CD14-positive monocyte (primary cell): ENCODE measurements at regions not wholly inside any gene's neighbourhood (a gene's known extent, or its start where the extent isn't known, plus 50 kb on each side); places are given as distances from the start of the nearest gene placed in this dataset.

Experiments
- DNase-seq, 3 donors: peaks; one replicate each; pipeline ENCODE4 v3.0.0-alpha.2; 2011 to 2022
- H2AFZ ChIP-seq: 2 replicates; pipeline ENCODE4 v1.6.0; 2012; ENCODE audit warnings: mild to moderate bottlenecking, low read depth, low read length, inconsistent platforms; ENCODE audit not compliant: insufficient read depth, poor library complexity, severe bottlenecking
- H3K27ac ChIP-seq, 2 donors: 1 replicate in 1 of 2; 2 replicates in 1 of 2; pipeline ENCODE4 v1.5.1; 2012 to 2013; ENCODE audit warnings: low read length in 2 of 2, control low read depth in 1 of 2, inconsistent platforms in 1 of 2, low read depth in 1 of 2, mild to moderate bottlenecking in 1 of 2
- H3K27me3 ChIP-seq, 2 donors: one replicate each; pipeline versions ENCODE4 v1.6.0 to v1.6.1; 2011 to 2013; ENCODE audit warnings: low read length in 2 of 2; ENCODE audit not compliant: control insufficient read depth in 2 of 2, insufficient read depth in 2 of 2
- H3K36me3 ChIP-seq, 2 donors: replicated peaks in 1 of 2; 1 replicate in 1 of 2; 2 replicates in 1 of 2; pipeline versions ENCODE4 v1.5.1 to v1.6.1; 2012 to 2013; ENCODE audit warnings: low read length in 2 of 2, control low read depth in 1 of 2, inconsistent platforms in 1 of 2, mild to moderate bottlenecking in 1 of 2; ENCODE audit not compliant: insufficient read depth in 2 of 2, control insufficient read depth in 1 of 2
- H3K4me1 ChIP-seq, 2 donors: 1 replicate in 1 of 2; 2 replicates in 1 of 2; pipeline versions ENCODE4 v1.5.1 to v1.6.1; 2012 to 2013; ENCODE audit warnings: low read length in 2 of 2, control low read depth in 1 of 2, inconsistent platforms in 1 of 2, mild to moderate bottlenecking in 1 of 2, moderate library complexity in 1 of 2; ENCODE audit not compliant: insufficient read depth in 2 of 2, control insufficient read depth in 1 of 2
- H3K4me2 ChIP-seq: replicated peaks from 2 replicates; pipeline ENCODE3; 2012; ENCODE audit warnings: low read length, moderate library complexity, mild to moderate bottlenecking; ENCODE audit not compliant: poor library complexity, severe bottlenecking; ENCODE audit errors: extremely low read depth
- H3K4me3 ChIP-seq, 3 experiments: fragments of 200-600 bp in 1 of 3; sonication (generic) in 1 of 3; replicated peaks in 1 of 3; 1 replicate in 2 of 3; 2 replicates in 1 of 3; pipeline ENCODE4 v1.5.1; 2011 to 2013; ENCODE audit warnings: low read length in 3 of 3, mild to moderate bottlenecking in 3 of 3, control low read depth in 2 of 3, low read depth in 2 of 3, inconsistent platforms in 1 of 3, moderate library complexity in 1 of 3
- H3K79me2 ChIP-seq: 2 replicates; pipeline ENCODE4 v1.6.0; 2012; ENCODE audit warnings: mild to moderate bottlenecking, control low read depth, inconsistent platforms, low read length, moderate library complexity; ENCODE audit not compliant: insufficient read depth
- H3K9ac ChIP-seq: 2 replicates; pipeline ENCODE4 v1.6.0; 2017; ENCODE audit warnings: low read length, mild to moderate bottlenecking; ENCODE audit not compliant: insufficient read depth, poor library complexity, severe bottlenecking
- H3K9me3 ChIP-seq, 2 donors: replicated peaks in 1 of 2; 1 replicate in 1 of 2; 2 replicates in 1 of 2; pipeline versions ENCODE4 v1.5.1 to v1.6.1; 2012 to 2013; ENCODE audit warnings: low read length in 2 of 2, control low read depth in 1 of 2; ENCODE audit not compliant: control insufficient read depth in 1 of 2, insufficient read depth in 1 of 2
- H4K20me1 ChIP-seq: 2 replicates; pipeline ENCODE4 v1.6.0; 2012; ENCODE audit warnings: mild to moderate bottlenecking, low read length, control low read depth, moderate library complexity; ENCODE audit not compliant: insufficient read depth
- H3K27ac Mint-ChIP-seq, 7 donors: one replicate each; pipeline ENCODE4 v1.8.0; 2020; ENCODE audit warnings: mild to moderate bottlenecking in 7 of 7, mixed read lengths in 7 of 7, moderate library complexity in 6 of 7, inconsistent platforms in 2 of 7
- H3K27me3 Mint-ChIP-seq, 3 donors: one replicate each; pipeline ENCODE4 v1.8.0; 2021 to 2022; ENCODE audit warnings: low read depth in 3 of 3, mild to moderate bottlenecking in 3 of 3, mixed read lengths in 3 of 3, moderate library complexity in 3 of 3, inconsistent platforms in 1 of 3
- H3K36me3 Mint-ChIP-seq, 2 donors: one replicate each; pipeline ENCODE4 v1.8.0; 2020; ENCODE audit warnings: mixed read lengths in 2 of 2, inconsistent platforms in 1 of 2, mild to moderate bottlenecking in 1 of 2
- H3K4me1 Mint-ChIP-seq: one replicate; pipeline ENCODE4 v1.8.0; 2020; ENCODE audit warnings: mild to moderate bottlenecking, mixed read lengths
- H3K4me3 Mint-ChIP-seq, 2 donors: one replicate each; pipeline ENCODE4 v1.8.0; 2020; ENCODE audit warnings: mild to moderate bottlenecking in 2 of 2, mixed read lengths in 2 of 2, moderate library complexity in 1 of 2
- H3K9me3 Mint-ChIP-seq, 7 donors: one replicate each; pipeline ENCODE4 v1.8.0; 2020 to 2022; ENCODE audit warnings: mixed read lengths in 7 of 7, mild to moderate bottlenecking in 6 of 7, moderate library complexity in 6 of 7, inconsistent platforms in 2 of 7
- WGBS: methylation state at CpG from one replicate; pipeline ENCODE4 v1.1.5; 2013; ENCODE audit warnings: missing lambda C conversion rate; ENCODE audit not compliant: insufficient coverage; 5-methylcytosine and 5-hydroxymethylcytosine counted together
- intact Hi-C, 2 donors: fragments of 100-400 bp; cut with micrococcal nuclease; formaldehyde crosslinking; loops; one replicate each; pipeline versions ENCODE4 v1.15.0 to v1.15.1; 2023
- TF ChIP-seq, protein P1 (sequence below): fragments of 200-600 bp; IDR thresholded peaks from one replicate; pipeline ENCODE4 v1.8.0; 2022; ENCODE audit warnings: antibody characterized with exemption, mild to moderate bottlenecking

GRCh38 chr13:90833951-90834350 is 513.5 kb upstream of the MIR17HG start:
- Mint-ChIP-seq H3K27ac (no peak overlapping the region), H3K4me3 (no peak overlapping the region), H3K9me3 (peaks cover 0 to 7% (median 2%) of the 10 kb centered on the region in 7 donors), H3K4me1 (peaks cover 11% of the 10 kb centered on the region), H3K36me3 (no peaks in the 10 kb centered on the region), H3K27me3 (no peaks in the 10 kb centered on the region)
- Histone ChIP-seq H3K27me3 (no peaks in the 10 kb centered on the region), H3K9me3 (no peaks in the 10 kb centered on the region), H3K4me1 (peaks cover 5 to 9% of the 10 kb centered on the region in 2 donors), H3K4me3 (no peak overlapping the region), H2AFZ (no peak overlapping the region), H3K9ac (no peak overlapping the region), H3K79me2 (no peaks in the 10 kb centered on the region), H3K27ac (no peak overlapping the region), H3K36me3 (no peaks in the 10 kb centered on the region), H4K20me1 (no peaks in the 10 kb centered on the region), H3K4me2 (no peak overlapping the region)
- TF ChIP-seq, protein P1, sequence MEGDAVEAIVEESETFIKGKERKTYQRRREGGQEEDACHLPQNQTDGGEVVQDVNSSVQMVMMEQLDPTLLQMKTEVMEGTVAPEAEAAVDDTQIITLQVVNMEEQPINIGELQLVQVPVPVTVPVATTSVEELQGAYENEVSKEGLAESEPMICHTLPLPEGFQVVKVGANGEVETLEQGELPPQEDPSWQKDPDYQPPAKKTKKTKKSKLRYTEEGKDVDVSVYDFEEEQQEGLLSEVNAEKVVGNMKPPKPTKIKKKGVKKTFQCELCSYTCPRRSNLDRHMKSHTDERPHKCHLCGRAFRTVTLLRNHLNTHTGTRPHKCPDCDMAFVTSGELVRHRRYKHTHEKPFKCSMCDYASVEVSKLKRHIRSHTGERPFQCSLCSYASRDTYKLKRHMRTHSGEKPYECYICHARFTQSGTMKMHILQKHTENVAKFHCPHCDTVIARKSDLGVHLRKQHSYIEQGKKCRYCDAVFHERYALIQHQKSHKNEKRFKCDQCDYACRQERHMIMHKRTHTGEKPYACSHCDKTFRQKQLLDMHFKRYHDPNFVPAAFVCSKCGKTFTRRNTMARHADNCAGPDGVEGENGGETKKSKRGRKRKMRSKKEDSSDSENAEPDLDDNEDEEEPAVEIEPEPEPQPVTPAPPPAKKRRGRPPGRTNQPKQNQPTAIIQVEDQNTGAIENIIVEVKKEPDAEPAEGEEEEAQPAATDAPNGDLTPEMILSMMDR, result no peak
- intact Hi-C loops, result no loop called here
- DNase-seq, result no peak

DNA sequence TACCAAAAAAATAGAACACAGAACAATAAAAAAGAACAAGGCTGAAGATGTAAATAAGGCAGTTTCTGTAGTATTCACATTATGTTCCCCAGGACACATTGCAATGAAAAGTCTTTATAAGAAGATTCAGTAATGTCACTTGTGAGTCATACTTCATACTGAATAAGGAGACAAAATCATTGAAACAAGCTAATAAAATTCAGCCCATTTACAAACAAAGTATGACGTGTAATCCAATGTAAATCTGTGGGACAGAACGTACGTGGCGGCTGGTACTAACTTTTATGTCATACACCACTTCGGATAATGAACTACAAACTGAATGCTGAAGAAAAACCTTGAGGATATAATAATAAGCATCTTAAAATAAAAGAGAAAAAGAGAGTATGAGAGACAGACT is 512.8 kb upstream of the MIR17HG start:
- Mint-ChIP-seq H3K4me3 (no peak overlapping the region), H3K27ac (no peak overlapping the region), H3K36me3 (no peaks in the 10 kb centered on the region), H3K4me1 (peaks cover 11% of the 10 kb centered on the region), H3K27me3 (no peaks in the 10 kb centered on the region), H3K9me3 (peaks cover 0 to 7% (median 2%) of the 10 kb centered on the region in 7 donors)
- Histone ChIP-seq H3K27me3 (no peaks in the 10 kb centered on the region), H3K4me3 (no peak overlapping the region), H4K20me1 (no peaks in the 10 kb centered on the region), H3K9me3 (no peaks in the 10 kb centered on the region), H2AFZ (no peak overlapping the region), H3K4me2 (no peak overlapping the region), H3K79me2 (no peaks in the 10 kb centered on the region), H3K4me1 (peaks cover 5 to 9% of the 10 kb centered on the region in 2 donors), H3K36me3 (no peaks in the 10 kb centered on the region), H3K9ac (no peak overlapping the region), H3K27ac (no peak overlapping the region)
- intact Hi-C loops, result no loop called here
- TF ChIP-seq, protein P1, result no peak
- WGBS, result no CpG with 5 or more reads among the region's 5 CpGs
- DNase-seq, result no peak
